Loucy (cell line): ENCODE measurements at regions not wholly inside any gene's neighbourhood (a gene's known extent, or its start where the extent isn't known, plus 50 kb on each side); places are given as distances from the start of the nearest gene placed in this dataset.

Experiments used
- H2AFZ ChIP-seq: fragments of 200-600 bp; sonication (generic); 2 replicates; pipeline ENCODE4 v1.6.0; 2016; ENCODE audit warnings: antibody characterized with exemption, mild to moderate bottlenecking, low read length, moderate library complexity
- H3F3A ChIP-seq: fragments of 200-600 bp; 2 replicates; pipeline ENCODE4 v1.6.0; 2016; ENCODE audit warnings: antibody characterized with exemption, low read depth, mild to moderate bottlenecking
- H3K27me3 ChIP-seq: fragments of 200-600 bp; sonication (generic); 2 replicates; pipeline ENCODE4 v1.6.1; 2014; ENCODE audit warnings: low read length, mild to moderate bottlenecking; ENCODE audit not compliant: insufficient read depth, poor library complexity, severe bottlenecking
- H3K36me3 ChIP-seq: fragments of 200-600 bp; sonication (generic); 2 replicates; pipeline ENCODE4 v1.6.1; 2016; ENCODE audit warnings: low read length; ENCODE audit not compliant: insufficient read depth
- H3K4me1 ChIP-seq: fragments of 200-600 bp; sonication (generic); 2 replicates; pipeline ENCODE4 v1.5.1; 2014; ENCODE audit warnings: low read length, mild to moderate bottlenecking; ENCODE audit not compliant: insufficient read depth, poor library complexity, severe bottlenecking
- H3K4me2 ChIP-seq: fragments of 200-600 bp; sonication (generic); 2 replicates; pipeline ENCODE4 v1.6.0; 2014; ENCODE audit warnings: antibody characterized with exemption, low read length, low read depth, mild to moderate bottlenecking; ENCODE audit not compliant: poor library complexity, severe bottlenecking
- H3K4me3 ChIP-seq: fragments of 200-600 bp; sonication (generic); 2 replicates; pipeline ENCODE4 v1.5.1; 2014; ENCODE audit warnings: low read length, mild to moderate bottlenecking, mixed read lengths; ENCODE audit not compliant: poor library complexity, severe bottlenecking
- H3K79me2 ChIP-seq: fragments of 200-600 bp; sonication (generic); 2 replicates; pipeline ENCODE4 v1.6.1; 2014; ENCODE audit warnings: low read length; ENCODE audit not compliant: insufficient read depth
- H3K9ac ChIP-seq: fragments of 200-600 bp; sonication (generic); 2 replicates; pipeline ENCODE4 v1.6.0; 2014; ENCODE audit warnings: mild to moderate bottlenecking, low read depth, low read length, moderate library complexity; ENCODE audit not compliant: poor library complexity, severe bottlenecking
- H3K9me2 ChIP-seq: fragments of 200-600 bp; sonication (generic); replicated peaks from 2 replicates; pipeline ENCODE4 v1.6.1; 2016; ENCODE audit warnings: low read depth, low read length, mixed read lengths
- H3K9me3 ChIP-seq: fragments of 200-600 bp; sonication (generic); 2 replicates; pipeline ENCODE4 v1.6.1; 2014; ENCODE audit warnings: mild to moderate bottlenecking, antibody characterized with exemption, low read length, low read depth; ENCODE audit not compliant: insufficient read depth
- H4K20me1 ChIP-seq: fragments of 200-600 bp; sonication (generic); 2 replicates; pipeline ENCODE4 v1.6.0; 2014; ENCODE audit warnings: antibody characterized with exemption, low read length, mild to moderate bottlenecking; ENCODE audit not compliant: insufficient read depth, poor library complexity, severe bottlenecking
- CTCF ChIP-seq: fragments of 200-600 bp; sonication (generic); conservative IDR thresholded peaks from 2 replicates; pipeline ENCODE4 v1.5.1; 2014; ENCODE audit warnings: mild to moderate bottlenecking, antibody characterized with exemption, low read length
- EZH2phosphoT487 ChIP-seq: fragments of 200-600 bp; IDR thresholded peaks from 2 replicates; pipeline ENCODE4 v1.6.1; 2018; ENCODE audit warnings: antibody characterized with exemption, mild to moderate bottlenecking, moderate library complexity, borderline replicate concordance

- no peak overlapping the region for H2AFZ ChIP-seq
- no peak overlapping the region for H3K4me2 ChIP-seq
- H4K20me1 ChIP-seq, result no peaks in the 10 kb centered on the region
- H3K9ac ChIP-seq, result no peak overlapping the region
- H3K36me3 ChIP-seq, result no peaks in the 10 kb centered on the region
- H3K9me3 ChIP-seq, result no peaks in the 10 kb centered on the region
- no peaks in the 10 kb centered on the region for H3K79me2 ChIP-seq
- H3F3A ChIP-seq, result no peaks in the 10 kb centered on the region
- no peaks in the 10 kb centered on the region for H3K4me1 ChIP-seq
- TF ChIP-seq CTCF (no peak), EZH2phosphoT487 (no peak)
- H3K27me3 ChIP-seq, result no peaks in the 10 kb centered on the region
- no peak overlapping the region for H3K4me3 ChIP-seq
- H3K9me2 ChIP-seq, result no peaks in the 10 kb centered on the region
Observed at GRCh38 chr1:218617986-218618385, 272.9 kb downstream of the TGFB2 start.

- no peaks in the 10 kb centered on the region for H3K9me3 ChIP-seq
- H3F3A ChIP-seq, result no peaks in the 10 kb centered on the region
- TF ChIP-seq EZH2phosphoT487 (no peak), CTCF (no peak)
- no peak overlapping the region for H3K4me3 ChIP-seq
- no peaks in the 10 kb centered on the region for H3K4me1 ChIP-seq
- no peaks in the 10 kb centered on the region for H3K27me3 ChIP-seq
- H3K9ac ChIP-seq, result no peak overlapping the region
- no peak overlapping the region for H2AFZ ChIP-seq
- H3K36me3 ChIP-seq, result no peaks in the 10 kb centered on the region
- H3K79me2 ChIP-seq, result no peaks in the 10 kb centered on the region
- no peak overlapping the region for H3K4me2 ChIP-seq
- H3K9me2 ChIP-seq, result no peaks in the 10 kb centered on the region
- H4K20me1 ChIP-seq, result no peaks in the 10 kb centered on the region
Observed at GRCh38 chr1:218620956-218621355, 275.8 kb downstream of the TGFB2 start.

GRCh38 chr1:218624052-218624451 lies 278.9 kb downstream of the TGFB2 start:
- H3K4me2 ChIP-seq, result no peak overlapping the region
- no peaks in the 10 kb centered on the region for H3K9me2 ChIP-seq
- no peak overlapping the region for H2AFZ ChIP-seq
- H3K9me3 ChIP-seq, result no peaks in the 10 kb centered on the region
- TF ChIP-seq CTCF, result no peak
- TF ChIP-seq EZH2phosphoT487, result no peak
- H3K27me3 ChIP-seq, result no peaks in the 10 kb centered on the region
- no peaks in the 10 kb centered on the region for H3K79me2 ChIP-seq
- no peak overlapping the region for H3K4me3 ChIP-seq
- no peak overlapping the region for H3K9ac ChIP-seq
- no peaks in the 10 kb centered on the region for H4K20me1 ChIP-seq
- H3F3A ChIP-seq, result no peaks in the 10 kb centered on the region
- no peaks in the 10 kb centered on the region for H3K36me3 ChIP-seq
- H3K4me1 ChIP-seq, result no peaks in the 10 kb centered on the region
